GM10266 (cell line): ENCODE measurements at regions not wholly inside any gene's neighbourhood (a gene's known extent, or its start where the extent isn't known, plus 50 kb on each side); places are given as distances from the start of the nearest gene placed in this dataset.

Source experiments
- DNase-seq: peaks from one replicate; pipeline ENCODE4 v3.0.0; 2012; ENCODE audit errors: extremely low spot score
- TF ChIP-seq, protein P1 (sequence below): IDR thresholded peaks from 2 replicates; pipeline ENCODE4 v1.5.1; 2012; ENCODE audit warnings: mild to moderate bottlenecking, low read depth; ENCODE audit not compliant: control insufficient read depth, insufficient read depth; ENCODE audit errors: missing control alignments

DNA sequence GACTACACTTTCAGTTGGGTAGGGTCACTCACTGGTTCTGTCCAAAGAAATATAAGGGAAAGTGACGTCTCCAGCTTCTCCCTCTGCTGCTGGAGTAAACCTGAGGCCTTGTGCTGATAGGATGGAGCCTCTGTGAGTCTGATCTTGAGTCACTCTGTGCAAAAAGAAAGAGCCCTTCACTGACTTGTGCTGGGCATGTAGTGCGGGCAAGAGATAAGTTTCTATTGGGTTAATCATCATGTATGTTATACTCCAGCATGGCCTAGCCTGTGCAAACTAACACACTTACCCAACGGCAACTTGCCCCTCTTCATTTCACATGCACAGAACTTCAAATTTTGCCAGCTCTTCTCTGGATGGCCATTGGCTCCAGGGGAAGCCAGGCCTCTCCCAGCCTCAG is 118.5 kb upstream of the LMO4 start:
- TF ChIP-seq, protein P1, sequence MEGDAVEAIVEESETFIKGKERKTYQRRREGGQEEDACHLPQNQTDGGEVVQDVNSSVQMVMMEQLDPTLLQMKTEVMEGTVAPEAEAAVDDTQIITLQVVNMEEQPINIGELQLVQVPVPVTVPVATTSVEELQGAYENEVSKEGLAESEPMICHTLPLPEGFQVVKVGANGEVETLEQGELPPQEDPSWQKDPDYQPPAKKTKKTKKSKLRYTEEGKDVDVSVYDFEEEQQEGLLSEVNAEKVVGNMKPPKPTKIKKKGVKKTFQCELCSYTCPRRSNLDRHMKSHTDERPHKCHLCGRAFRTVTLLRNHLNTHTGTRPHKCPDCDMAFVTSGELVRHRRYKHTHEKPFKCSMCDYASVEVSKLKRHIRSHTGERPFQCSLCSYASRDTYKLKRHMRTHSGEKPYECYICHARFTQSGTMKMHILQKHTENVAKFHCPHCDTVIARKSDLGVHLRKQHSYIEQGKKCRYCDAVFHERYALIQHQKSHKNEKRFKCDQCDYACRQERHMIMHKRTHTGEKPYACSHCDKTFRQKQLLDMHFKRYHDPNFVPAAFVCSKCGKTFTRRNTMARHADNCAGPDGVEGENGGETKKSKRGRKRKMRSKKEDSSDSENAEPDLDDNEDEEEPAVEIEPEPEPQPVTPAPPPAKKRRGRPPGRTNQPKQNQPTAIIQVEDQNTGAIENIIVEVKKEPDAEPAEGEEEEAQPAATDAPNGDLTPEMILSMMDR, result no peak

DNA sequence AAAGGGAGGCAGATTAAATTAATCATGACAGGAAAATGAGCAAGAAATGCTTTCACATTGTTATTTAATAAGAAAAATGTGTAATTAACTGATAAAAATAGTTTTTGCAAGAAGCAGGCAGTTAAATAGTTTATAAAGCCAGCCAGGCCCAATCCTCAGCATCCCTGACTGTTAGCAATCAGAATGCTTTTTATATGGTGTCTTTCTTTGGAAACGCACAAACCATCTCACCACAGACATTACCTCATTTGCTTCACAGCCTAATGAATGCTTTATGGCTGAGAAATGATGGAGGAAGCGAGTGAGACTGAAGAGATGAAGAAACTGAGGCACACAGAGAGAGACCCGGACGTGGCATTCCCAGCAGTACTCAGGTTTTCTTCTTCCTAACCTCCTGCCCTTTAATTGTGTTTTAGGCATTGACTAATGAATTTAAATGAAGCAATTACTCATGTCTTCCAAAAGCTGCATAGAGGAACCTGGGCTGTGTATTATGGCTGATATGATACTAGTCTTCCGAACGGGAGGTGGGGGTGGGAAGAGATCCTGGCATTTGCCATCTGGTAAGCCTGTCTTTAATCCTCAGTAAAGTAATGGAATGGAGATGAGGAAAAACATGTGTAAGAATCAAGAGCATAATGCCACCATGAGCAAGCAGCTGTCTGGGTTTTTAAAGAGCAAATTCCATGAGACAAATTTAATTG is 116.1 kb upstream of the LMO4 start:
- TF ChIP-seq, protein P1, result no peak
- DNase-seq, result no peak

More for the DNA sequence above, 118.5 kb upstream of the LMO4 start:
- no peak for DNase-seq

DNA sequence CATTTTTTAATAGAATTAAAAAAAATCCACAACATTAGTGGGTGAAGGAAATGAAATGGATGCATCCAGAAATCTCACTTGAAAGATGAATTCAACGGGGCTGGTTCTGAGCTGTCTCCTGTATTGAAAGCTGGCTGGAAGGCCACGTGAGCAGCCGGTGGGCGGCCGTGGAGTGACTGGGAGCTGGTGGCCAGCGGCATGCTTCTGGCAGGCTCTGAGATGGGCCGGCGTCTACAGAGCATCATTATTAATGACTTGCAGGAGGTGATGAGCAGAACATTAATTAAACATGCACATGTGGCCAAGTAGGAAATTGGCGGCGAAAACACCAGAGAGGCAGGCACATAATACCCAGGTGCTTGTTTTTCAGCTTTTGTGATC is 115.6 kb upstream of the LMO4 start:
- no peak for DNase-seq
- TF ChIP-seq, protein P1, result no peak

DNA sequence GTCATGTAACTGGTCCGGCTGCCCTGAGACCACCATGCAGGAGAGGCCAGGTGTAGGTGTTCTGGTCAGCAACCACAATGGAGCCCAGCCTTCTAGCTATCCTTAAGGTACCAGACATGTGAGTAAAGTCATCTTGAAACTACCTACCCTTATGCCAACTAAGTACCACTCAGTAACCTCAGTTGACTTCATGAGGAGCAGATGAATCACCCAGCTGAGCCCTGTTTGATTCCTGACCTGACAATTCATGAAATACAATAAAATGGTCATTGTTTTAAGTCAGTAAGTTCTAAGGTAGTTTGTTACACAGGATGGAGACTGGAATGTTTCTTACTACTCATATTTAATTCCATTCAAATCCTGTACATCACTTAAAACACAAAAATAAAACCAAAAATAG is 113.1 kb upstream of the LMO4 start:
- TF ChIP-seq, protein P1, result no peak
- no peak for DNase-seq

DNA sequence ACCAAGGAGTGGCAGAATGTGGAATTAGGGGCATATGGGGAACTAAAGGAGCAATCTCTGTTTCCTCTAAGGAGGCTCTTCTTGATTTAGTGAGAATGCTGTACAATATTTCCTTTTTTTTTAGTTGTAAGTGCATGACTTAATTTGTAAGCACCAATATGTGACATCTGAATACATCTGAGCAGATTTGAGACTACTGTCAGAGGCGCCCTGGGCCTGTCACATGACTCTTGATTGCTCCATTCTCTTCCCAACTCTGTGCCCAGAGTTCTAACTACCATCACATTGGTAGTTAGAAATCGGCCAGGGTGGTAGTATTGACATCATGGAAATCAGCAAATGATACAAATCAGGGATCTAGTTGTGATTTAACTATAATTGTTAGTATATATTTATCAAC is 110.1 kb upstream of the LMO4 start:
- TF ChIP-seq, protein P1, result no peak
- DNase-seq, result no peak

DNA sequence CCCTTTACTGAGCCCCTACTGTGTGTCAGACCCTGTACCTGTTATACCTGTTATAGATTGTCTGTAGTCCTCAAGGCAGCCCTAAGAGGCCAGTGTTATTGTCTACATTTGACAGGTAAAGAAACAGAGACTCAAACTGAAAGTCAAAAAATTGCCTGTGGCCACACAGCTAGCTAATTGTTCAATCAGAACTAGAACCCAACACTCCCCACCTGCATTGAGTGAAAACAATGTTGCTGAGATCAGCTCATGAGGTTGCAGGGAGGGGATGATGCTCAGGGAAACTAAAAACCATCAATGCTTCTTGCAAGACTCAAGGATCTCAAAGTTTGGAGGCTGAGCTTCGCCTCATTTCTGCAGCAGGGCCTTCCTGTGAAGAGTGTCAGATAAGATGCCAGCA is 109.5 kb upstream of the LMO4 start:
- TF ChIP-seq, protein P1, result no peak
- no peak for DNase-seq

DNA sequence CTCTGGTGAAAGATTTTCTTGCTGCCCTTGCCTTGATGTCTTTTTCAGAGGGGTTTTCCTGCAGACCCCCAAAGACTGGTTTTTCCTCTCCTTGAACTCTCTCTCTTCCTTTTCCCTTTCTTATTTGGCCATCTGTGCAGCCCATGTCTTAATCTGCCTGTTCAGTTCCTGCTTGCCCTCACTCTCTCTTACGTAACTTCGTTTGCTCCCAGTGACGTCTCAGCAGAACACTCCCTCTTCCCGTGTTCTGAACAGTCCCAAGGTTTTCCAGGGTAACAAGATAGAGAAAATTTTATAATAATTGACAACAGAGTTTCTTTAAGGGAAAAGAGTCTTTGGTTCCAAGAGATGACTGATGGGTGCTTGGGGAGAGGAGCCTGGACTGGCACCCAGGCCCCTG is 109.1 kb upstream of the LMO4 start:
- DNase-seq, result no peak
- TF ChIP-seq, protein P1, result no peak
